ENCODE measurements at regions not wholly inside any gene's neighbourhood (a gene's known extent, or its start where the extent isn't known, plus 50 kb on each side); places are given as distances from the start of the nearest gene placed in this dataset.

DNA sequence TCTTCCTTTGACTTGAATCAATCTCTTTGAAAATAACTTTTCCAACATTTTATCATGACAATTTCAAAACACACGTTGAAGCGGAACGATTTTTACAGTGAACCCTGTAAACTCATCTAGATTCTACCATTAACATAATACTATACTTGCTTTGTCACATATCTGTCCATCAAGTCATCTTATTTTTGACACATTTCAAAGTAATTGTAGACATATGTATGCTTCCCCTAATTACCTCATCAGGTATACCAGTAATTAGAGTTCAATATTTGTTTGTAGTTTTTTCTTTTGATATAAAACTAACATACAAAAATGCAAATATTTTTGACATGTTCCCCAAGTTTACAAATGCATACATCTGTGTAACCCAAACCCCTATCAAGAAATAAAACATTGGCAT lies 140.4 kb downstream of the DACT1 start:
- TF ChIP-seq TBL1XR1 (IDR thresholded peaks at IDR 0.05; ENCODE audit: borderline replicate concordance, low read length, partially characterized antibody): no peak
- TF ChIP-seq ZNF639 (CRISPR knock-in tag; conservative IDR thresholded peaks at IDR 0.05): no peak
- TF ChIP-seq, protein P1, sequence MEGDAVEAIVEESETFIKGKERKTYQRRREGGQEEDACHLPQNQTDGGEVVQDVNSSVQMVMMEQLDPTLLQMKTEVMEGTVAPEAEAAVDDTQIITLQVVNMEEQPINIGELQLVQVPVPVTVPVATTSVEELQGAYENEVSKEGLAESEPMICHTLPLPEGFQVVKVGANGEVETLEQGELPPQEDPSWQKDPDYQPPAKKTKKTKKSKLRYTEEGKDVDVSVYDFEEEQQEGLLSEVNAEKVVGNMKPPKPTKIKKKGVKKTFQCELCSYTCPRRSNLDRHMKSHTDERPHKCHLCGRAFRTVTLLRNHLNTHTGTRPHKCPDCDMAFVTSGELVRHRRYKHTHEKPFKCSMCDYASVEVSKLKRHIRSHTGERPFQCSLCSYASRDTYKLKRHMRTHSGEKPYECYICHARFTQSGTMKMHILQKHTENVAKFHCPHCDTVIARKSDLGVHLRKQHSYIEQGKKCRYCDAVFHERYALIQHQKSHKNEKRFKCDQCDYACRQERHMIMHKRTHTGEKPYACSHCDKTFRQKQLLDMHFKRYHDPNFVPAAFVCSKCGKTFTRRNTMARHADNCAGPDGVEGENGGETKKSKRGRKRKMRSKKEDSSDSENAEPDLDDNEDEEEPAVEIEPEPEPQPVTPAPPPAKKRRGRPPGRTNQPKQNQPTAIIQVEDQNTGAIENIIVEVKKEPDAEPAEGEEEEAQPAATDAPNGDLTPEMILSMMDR (CRISPR knock-in tag; IDR thresholded peaks at IDR 0.05): no peak
- no peak for TF ChIP-seq NBN (conservative IDR thresholded peaks at IDR 0.05)
- TF ChIP-seq ZKSCAN8 (CRISPR knock-in tag; IDR thresholded peaks at IDR 0.05; ENCODE audit: borderline replicate concordance): no peak
- no peak for TF ChIP-seq ZBTB39 (CRISPR knock-in tag; IDR thresholded peaks at IDR 0.05)
- no peak for TF ChIP-seq EZH2 (conservative IDR thresholded peaks at IDR 0.05; ENCODE audit: low read depth, low read length)
- TF ChIP-seq HOXD1 (CRISPR knock-in tag; IDR thresholded peaks at IDR 0.05): no peak
- TF ChIP-seq EP300 (IDR thresholded peaks at IDR 0.05; ENCODE audit: low read depth in 2 of 2, low read length in 2 of 2): no peak
- no peak for TF ChIP-seq EP300 (CRISPR knock-in tag; IDR thresholded peaks at IDR 0.05; ENCODE audit: borderline replicate concordance)
- no peak for TF ChIP-seq POLR2A (IDR thresholded peaks at IDR 0.05; ENCODE audit: insufficient read depth in 1 of 2, low read depth in 2 of 2, low read length in 2 of 2)
- TF ChIP-seq FOXM1 (CRISPR knock-in tag; IDR thresholded peaks at IDR 0.05): no peak
- no peak for TF ChIP-seq ZC3H4 (CRISPR knock-in tag; IDR thresholded peaks at IDR 0.05; ENCODE audit: borderline replicate concordance)

Measured in HepG2 (cell line).